Panc1 (cell line): ENCODE measurements at regions not wholly inside any gene's neighbourhood (a gene's known extent, or its start where the extent isn't known, plus 50 kb on each side); places are given as distances from the start of the nearest gene placed in this dataset.

Experiments used
- ATAC-seq: fragments of 200-7000 bp; cut with Tn5 transposase; 2 replicates; pipeline ENCODE4 v1.9.1; 2020; ENCODE audit warnings: mild to moderate bottlenecking, moderate library complexity
- BruUV-seq: library from RNA; stranded (reverse); fragments of 400-500 nt; replicated peaks from 2 replicates; lab custom pipeline; 2021; lab: Mats Ljungman, UMichigan
- CTCF ChIA-PET: fragments of 300-600 bp; sonication (Branson Sonifier 250); formaldehyde crosslinking; loops from one replicate; lab custom pipeline; 2022; ENCODE audit warnings: antibody characterized with exemption; lab: Charles Lee
- POLR2A ChIA-PET: fragments of 300-600 bp; sonication (Branson Sonifier 250); formaldehyde crosslinking; loops from one replicate; lab custom pipeline; 2022; ENCODE audit warnings: antibody characterized with exemption; lab: Charles Lee
- DNase-seq: peaks from one replicate; pipeline ENCODE4 v3.0.0-alpha.2; 2010; ENCODE audit warnings: low read depth, low spot score
- H3K27ac ChIP-seq: 2 replicates; pipeline ENCODE4 v1.5.1; 2011; ENCODE audit warnings: mild to moderate bottlenecking, low read length, inconsistent platforms
- H3K27me3 ChIP-seq: fragments of 200-500 bp; sonication (Bioruptor generic); 2 replicates; pipeline ENCODE4 v1.6.0; 2014; ENCODE audit warnings: low read length, inconsistent platforms; ENCODE audit not compliant: control insufficient read depth, insufficient read depth
- H3K36me3 ChIP-seq: fragments of 200-500 bp; sonication (Bioruptor generic); 2 replicates; pipeline ENCODE4 v1.5.1; 2014; ENCODE audit warnings: inconsistent platforms, mild to moderate bottlenecking, low read length, moderate library complexity; ENCODE audit not compliant: control insufficient read depth, insufficient read depth
- H3K4me1 ChIP-seq: 2 replicates; pipeline ENCODE4 v1.5.1; 2011; ENCODE audit warnings: inconsistent platforms, mild to moderate bottlenecking, low read length, moderate library complexity; ENCODE audit not compliant: control insufficient read depth, insufficient read depth
- H3K4me3 ChIP-seq, 2 experiments: 2 replicates each; pipeline ENCODE4 v1.5.1; 2011 to 2012; ENCODE audit warnings: low read depth in 2 of 2, low read length in 2 of 2, mild to moderate bottlenecking in 2 of 2, inconsistent platforms in 1 of 2, moderate library complexity in 1 of 2
- H3K9me3 ChIP-seq: fragments of 200-500 bp; sonication (Bioruptor generic); 2 replicates; pipeline ENCODE4 v1.5.1; 2014; ENCODE audit warnings: low read depth, mild to moderate bottlenecking, inconsistent platforms, low read length, moderate library complexity; ENCODE audit not compliant: control insufficient read depth, insufficient read depth
- POLR2AphosphoS5 ChIP-seq: IDR thresholded peaks from 2 replicates; pipeline ENCODE4 v1.6.1; 2012; ENCODE audit warnings: mild to moderate bottlenecking, low read depth, low read length, moderate library complexity
- SIN3A ChIP-seq: IDR thresholded peaks from 2 replicates; pipeline ENCODE4 v1.6.1; 2012; ENCODE audit warnings: low read depth, mild to moderate bottlenecking, low read length, moderate library complexity, borderline replicate concordance; ENCODE audit not compliant: insufficient read depth
- TCF7L2 ChIP-seq: IDR thresholded peaks from 2 replicates; pipeline ENCODE4 v1.6.1; 2011; ENCODE audit warnings: mild to moderate bottlenecking, low read depth, low read length, inconsistent platforms
- in situ Hi-C: cut with HindIII; loops from 2 replicates; pipeline ENCODE4 v1.10.0; 2016; ENCODE audit warnings: low sequenced_read_pairs, low pct_unique_long_range_greater_than_20kb
- intact Hi-C: fragments of 100-400 bp; cut with micrococcal nuclease; formaldehyde crosslinking; loops from one replicate; pipeline ENCODE4 v1.10.0; 2022; ENCODE audit not compliant: unreplicated experiment
- TF ChIP-seq, protein P1 (sequence below): fragments of 450-650 bp; IDR thresholded peaks from 2 replicates; pipeline ENCODE4 v1.5.1; 2017; ENCODE audit warnings: mild to moderate bottlenecking
- TF ChIP-seq, protein P2 (sequence below), 2 experiments: IDR thresholded peaks; 2 replicates each; pipeline ENCODE4 v1.6.1; 2011 to 2012; ENCODE audit warnings: low read depth in 2 of 2, control low read depth in 1 of 2, low read length in 1 of 2, mild to moderate bottlenecking in 1 of 2, moderate library complexity in 1 of 2; ENCODE audit not compliant: insufficient read depth in 1 of 2

DNA sequence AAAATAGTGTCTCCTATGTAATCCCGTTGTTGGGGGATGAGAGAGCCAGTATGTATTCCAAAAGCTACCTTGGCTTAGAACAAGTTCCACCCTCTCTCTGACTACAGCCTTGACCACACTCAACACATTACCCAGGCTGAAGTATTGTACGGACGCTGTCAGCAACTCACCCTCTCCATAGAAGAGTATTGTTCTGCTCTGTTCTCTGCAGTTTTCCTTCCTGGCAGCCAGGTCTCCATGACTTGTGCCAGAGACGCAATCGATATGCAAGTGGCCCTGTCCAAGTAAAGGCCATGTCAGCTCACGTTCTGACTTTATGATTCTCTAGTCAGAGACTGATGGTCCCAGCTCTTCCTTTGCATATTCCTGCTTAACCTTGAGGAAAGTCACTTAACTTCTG, 164.1 kb upstream of the SLCO3A1 start:
- in situ Hi-C loops = no loop called here
- Histone ChIP-seq H3K4me3 (no peak overlapping the region), H3K9me3 (no peaks in the 10 kb centered on the region), H3K27ac (no peak overlapping the region), H3K4me1 (no peaks in the 10 kb centered on the region), H3K27me3 (no peaks in the 10 kb centered on the region), H3K36me3 (no peaks in the 10 kb centered on the region)
- TF ChIP-seq, protein P1, sequence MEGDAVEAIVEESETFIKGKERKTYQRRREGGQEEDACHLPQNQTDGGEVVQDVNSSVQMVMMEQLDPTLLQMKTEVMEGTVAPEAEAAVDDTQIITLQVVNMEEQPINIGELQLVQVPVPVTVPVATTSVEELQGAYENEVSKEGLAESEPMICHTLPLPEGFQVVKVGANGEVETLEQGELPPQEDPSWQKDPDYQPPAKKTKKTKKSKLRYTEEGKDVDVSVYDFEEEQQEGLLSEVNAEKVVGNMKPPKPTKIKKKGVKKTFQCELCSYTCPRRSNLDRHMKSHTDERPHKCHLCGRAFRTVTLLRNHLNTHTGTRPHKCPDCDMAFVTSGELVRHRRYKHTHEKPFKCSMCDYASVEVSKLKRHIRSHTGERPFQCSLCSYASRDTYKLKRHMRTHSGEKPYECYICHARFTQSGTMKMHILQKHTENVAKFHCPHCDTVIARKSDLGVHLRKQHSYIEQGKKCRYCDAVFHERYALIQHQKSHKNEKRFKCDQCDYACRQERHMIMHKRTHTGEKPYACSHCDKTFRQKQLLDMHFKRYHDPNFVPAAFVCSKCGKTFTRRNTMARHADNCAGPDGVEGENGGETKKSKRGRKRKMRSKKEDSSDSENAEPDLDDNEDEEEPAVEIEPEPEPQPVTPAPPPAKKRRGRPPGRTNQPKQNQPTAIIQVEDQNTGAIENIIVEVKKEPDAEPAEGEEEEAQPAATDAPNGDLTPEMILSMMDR = no peak
- TF ChIP-seq POLR2AphosphoS5 (no peak), TCF7L2 (no peak), SIN3A (no peak)
- TF ChIP-seq, protein P2, sequence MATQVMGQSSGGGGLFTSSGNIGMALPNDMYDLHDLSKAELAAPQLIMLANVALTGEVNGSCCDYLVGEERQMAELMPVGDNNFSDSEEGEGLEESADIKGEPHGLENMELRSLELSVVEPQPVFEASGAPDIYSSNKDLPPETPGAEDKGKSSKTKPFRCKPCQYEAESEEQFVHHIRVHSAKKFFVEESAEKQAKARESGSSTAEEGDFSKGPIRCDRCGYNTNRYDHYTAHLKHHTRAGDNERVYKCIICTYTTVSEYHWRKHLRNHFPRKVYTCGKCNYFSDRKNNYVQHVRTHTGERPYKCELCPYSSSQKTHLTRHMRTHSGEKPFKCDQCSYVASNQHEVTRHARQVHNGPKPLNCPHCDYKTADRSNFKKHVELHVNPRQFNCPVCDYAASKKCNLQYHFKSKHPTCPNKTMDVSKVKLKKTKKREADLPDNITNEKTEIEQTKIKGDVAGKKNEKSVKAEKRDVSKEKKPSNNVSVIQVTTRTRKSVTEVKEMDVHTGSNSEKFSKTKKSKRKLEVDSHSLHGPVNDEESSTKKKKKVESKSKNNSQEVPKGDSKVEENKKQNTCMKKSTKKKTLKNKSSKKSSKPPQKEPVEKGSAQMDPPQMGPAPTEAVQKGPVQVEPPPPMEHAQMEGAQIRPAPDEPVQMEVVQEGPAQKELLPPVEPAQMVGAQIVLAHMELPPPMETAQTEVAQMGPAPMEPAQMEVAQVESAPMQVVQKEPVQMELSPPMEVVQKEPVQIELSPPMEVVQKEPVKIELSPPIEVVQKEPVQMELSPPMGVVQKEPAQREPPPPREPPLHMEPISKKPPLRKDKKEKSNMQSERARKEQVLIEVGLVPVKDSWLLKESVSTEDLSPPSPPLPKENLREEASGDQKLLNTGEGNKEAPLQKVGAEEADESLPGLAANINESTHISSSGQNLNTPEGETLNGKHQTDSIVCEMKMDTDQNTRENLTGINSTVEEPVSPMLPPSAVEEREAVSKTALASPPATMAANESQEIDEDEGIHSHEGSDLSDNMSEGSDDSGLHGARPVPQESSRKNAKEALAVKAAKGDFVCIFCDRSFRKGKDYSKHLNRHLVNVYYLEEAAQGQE (IDR thresholded peaks at IDR 0.05; ENCODE audit: insufficient read depth in 1 of 2, low read depth in 2 of 2, low read length in 1 of 2) = no peak
- no TSS peak for BruUV-seq
- ATAC-seq (no peak), DNase-seq (no peak)
- CTCF ChIA-PET = no interaction called here
- POLR2A ChIA-PET = no interaction called here
- intact Hi-C loops = no loop called here

DNA sequence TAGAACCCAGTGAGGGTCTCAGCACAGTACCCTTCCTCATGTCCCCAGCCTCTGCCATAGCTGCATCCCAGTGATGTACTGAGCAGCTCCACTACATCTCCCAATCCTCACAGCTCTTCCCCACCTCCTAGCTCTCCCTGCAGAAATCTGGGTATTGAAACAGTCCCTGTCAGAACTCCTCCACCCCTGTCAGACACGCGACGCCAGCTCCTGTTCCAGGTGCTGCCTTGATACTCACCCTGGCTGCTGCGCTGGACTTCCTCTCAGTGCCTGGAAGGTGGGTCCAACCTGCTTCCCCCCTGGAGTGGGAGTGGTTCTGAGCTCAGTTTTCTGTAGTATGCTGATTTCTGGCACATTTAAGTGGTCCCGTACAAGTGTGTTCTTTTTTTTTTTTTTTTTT, 160.9 kb upstream of the SLCO3A1 start:
- no TSS peak for BruUV-seq
- H3K27ac ChIP-seq = no peak overlapping the region
- TF ChIP-seq TCF7L2 (no peak), SIN3A (no peak), POLR2AphosphoS5 (no peak)
- TF ChIP-seq, protein P2 (IDR thresholded peaks at IDR 0.05; ENCODE audit: insufficient read depth in 1 of 2, low read depth in 2 of 2, low read length in 1 of 2) = no peak
- TF ChIP-seq, protein P1 = no peak
- ATAC-seq (no peak), DNase-seq (no peak)
- no peaks in the 10 kb centered on the region for H3K27me3 ChIP-seq
- no peaks in the 10 kb centered on the region for H3K9me3 ChIP-seq
- H3K4me3 ChIP-seq = no peak overlapping the region
- in situ Hi-C loops = no loop called here
- H3K4me1 ChIP-seq = no peaks in the 10 kb centered on the region
- intact Hi-C loops = no loop called here
- no peaks in the 10 kb centered on the region for H3K36me3 ChIP-seq
- POLR2A ChIA-PET = no interaction called here
- CTCF ChIA-PET = no interaction called here
